Tibial artery (tissue), 4 donors: ENCODE measurements at regions not wholly inside any gene's neighbourhood (a gene's known extent, or its start where the extent isn't known, plus 50 kb on each side); places are given as distances from the start of the nearest gene placed in this dataset.

Experiments
- DNase-seq, 2 donors: peaks; one replicate each; pipeline ENCODE4 v3.0.0-alpha.2; 2019
- H3K27ac ChIP-seq, 2 donors: fragments of 200-600 bp; sonication (generic) in 1 of 2; 1 replicate in 1 of 2; 2 replicates in 1 of 2; pipeline ENCODE4 v1.5.1; 2018 to 2019; ENCODE audit warnings: mild to moderate bottlenecking in 1 of 2
- H3K27me3 ChIP-seq, 2 donors: fragments of 200-600 bp; sonication (generic) in 1 of 2; one replicate each; pipeline versions ENCODE4 v1.5.1 to v1.6.0; 2016 to 2019
- H3K36me3 ChIP-seq, 3 donors: fragments of 200-600 bp; sonication (generic) in 2 of 3; one replicate each; pipeline ENCODE4 v1.5.1; 2016 to 2019; ENCODE audit warnings: mild to moderate bottlenecking in 2 of 3
- H3K4me1 ChIP-seq, 4 donors: fragments of 200-600 bp; sonication (generic) in 2 of 4; 1 replicate in 3 of 4; 2 replicates in 1 of 4; pipeline ENCODE4 v1.5.1; 2016 to 2019
- H3K4me3 ChIP-seq, 2 donors: fragments of 200-600 bp; sonication (generic) in 1 of 2; 1 replicate in 1 of 2; 2 replicates in 1 of 2; pipeline ENCODE4 v1.5.1; 2018 to 2019; ENCODE audit warnings: mild to moderate bottlenecking in 2 of 2
- H3K9me3 ChIP-seq, 3 donors: fragments of 200-600 bp; sonication (generic) in 1 of 3; one replicate each; pipeline ENCODE4 v1.5.1; 2016 to 2019
- CTCF ChIP-seq, 2 experiments: fragments of 200-600 bp in 1 of 2; fragments of 450-650 bp in 1 of 2; IDR thresholded peaks; one replicate each; pipeline ENCODE4 v1.5.1; 2017 to 2019; ENCODE audit warnings: antibody characterized with exemption in 2 of 2, mild to moderate bottlenecking in 1 of 2, moderate library complexity in 1 of 2
- intact Hi-C: fragments of 100-400 bp; cut with DNase I; formaldehyde crosslinking; loops from one replicate; pipeline ENCODE4 v1.15.0; 2023; ENCODE audit warnings: low total_unique reads

GRCh38 chr13:68056816-68057710, 826.9 kb upstream of the PCDH9 start:
- H3K9me3 ChIP-seq: no peaks in the 10 kb centered on the region
- H3K4me3 ChIP-seq: no peak overlapping the region
- no peak overlapping the region for H3K27ac ChIP-seq
- DNase-seq: no peak
- intact Hi-C loops: no loop called here
- TF ChIP-seq CTCF (IDR thresholded peaks at IDR 0.05): no peak
- no peaks in the 10 kb centered on the region for H3K36me3 ChIP-seq
- no peaks in the 10 kb centered on the region for H3K27me3 ChIP-seq
- H3K4me1 ChIP-seq: no peaks in the 10 kb centered on the region

- TF ChIP-seq CTCF (IDR thresholded peaks at IDR 0.05): no peak
- Histone ChIP-seq H3K36me3 (no peaks in the 10 kb centered on the region), H3K27me3 (no peaks in the 10 kb centered on the region), H3K27ac (no peak overlapping the region), H3K4me3 (no peak overlapping the region), H3K9me3 (no peaks in the 10 kb centered on the region), H3K4me1 (no peaks in the 10 kb centered on the region)
- intact Hi-C loops: loop anchor here (2.0 kb wide), 1 partner anchor 41 kb away; no protein-coding TSS in a partner anchor
- no peak for DNase-seq
These were observed 821.8 kb upstream of the PCDH9 start for GRCh38 chr13:68051910-68052309.

- intact Hi-C loops: loop anchor here (2.0 kb wide), 1 partner anchor 42 kb away; no protein-coding TSS in a partner anchor
- H3K36me3 ChIP-seq: no peaks in the 10 kb centered on the region
- DNase-seq: no peak
- TF ChIP-seq CTCF (IDR thresholded peaks at IDR 0.05): no peak
- H3K27me3 ChIP-seq: no peaks in the 10 kb centered on the region
- no peaks in the 10 kb centered on the region for H3K4me1 ChIP-seq
- no peak overlapping the region for H3K27ac ChIP-seq
- H3K9me3 ChIP-seq: no peaks in the 10 kb centered on the region
- H3K4me3 ChIP-seq: no peak overlapping the region
These were observed 820.6 kb upstream of the PCDH9 start for GRCh38 chr13:68050761-68051160.

GRCh38 chr13:68048802-68049359, 818.7 kb upstream of the PCDH9 start:
- DNase-seq: no peak
- H3K27me3 ChIP-seq: no peaks in the 10 kb centered on the region
- intact Hi-C loops: no loop called here
- no peaks in the 10 kb centered on the region for H3K36me3 ChIP-seq
- H3K27ac ChIP-seq: no peak overlapping the region
- no peaks in the 10 kb centered on the region for H3K9me3 ChIP-seq
- H3K4me1 ChIP-seq: no peaks in the 10 kb centered on the region
- TF ChIP-seq CTCF (IDR thresholded peaks at IDR 0.05): no peak
- no peak overlapping the region for H3K4me3 ChIP-seq

- no peaks in the 10 kb centered on the region for H3K9me3 ChIP-seq
- TF ChIP-seq CTCF (IDR thresholded peaks at IDR 0.05): no peak
- H3K36me3 ChIP-seq: no peaks in the 10 kb centered on the region
- DNase-seq: no peak
- no peak overlapping the region for H3K27ac ChIP-seq
- intact Hi-C loops: no loop called here
- H3K4me3 ChIP-seq: no peak overlapping the region
- H3K27me3 ChIP-seq: no peaks in the 10 kb centered on the region
- H3K4me1 ChIP-seq: no peaks in the 10 kb centered on the region
These were observed 817.8 kb upstream of the PCDH9 start for GRCh38 chr13:68047889-68048288.
